ENCODE measurements at regions not wholly inside any gene's neighbourhood (a gene's known extent, or its start where the extent isn't known, plus 50 kb on each side); places are given as distances from the start of the nearest gene placed in this dataset.
A peak's percentile ranks its signal among the peaks of the same experiment; 100 is the strongest.

GRCh38 chr2:120658770-120659158 is 76.9 kb upstream of the GLI2 start:
- TF ChIP-seq CTCF (IDR thresholded peaks at IDR 0.05; ENCODE audit: low read depth, low read length), result no peak
- in situ Hi-C loops (cut with HindIII; ENCODE audit: low sequenced_read_pairs), result no loop called here
- H3K4me3 ChIP-seq (ENCODE audit: low read depth, low read length), result no peak overlapping the region
- no peak for DNase-seq (ENCODE audit: low read depth, low spot score)

GRCh38 chr2:120659275-120659977 is 76.2 kb upstream of the GLI2 start:
- TF ChIP-seq CTCF (IDR thresholded peaks at IDR 0.05; ENCODE audit: low read depth, low read length), result no peak
- in situ Hi-C loops (cut with HindIII; ENCODE audit: low sequenced_read_pairs), result no loop called here
- no peak overlapping the region for H3K4me3 ChIP-seq (ENCODE audit: low read depth, low read length)
- DNase-seq (ENCODE audit: low read depth, low spot score), result peak; percentile 57

- in situ Hi-C loops (cut with HindIII; ENCODE audit: low sequenced_read_pairs), result no loop called here
- DNase-seq (ENCODE audit: low read depth, low spot score), result no peak
- no peak overlapping the region for H3K4me3 ChIP-seq (ENCODE audit: low read depth, low read length)
- no peak for TF ChIP-seq CTCF (IDR thresholded peaks at IDR 0.05; ENCODE audit: low read depth, low read length)
Observed at GRCh38 chr2:120660056-120660694, 75.5 kb upstream of the GLI2 start.

- in situ Hi-C loops (cut with HindIII; ENCODE audit: low sequenced_read_pairs), result no loop called here
Observed at GRCh38 chr2:120660771-120661459, 74.8 kb upstream of the GLI2 start.

GRCh38 chr2:120661551-120661950 is 74.1 kb upstream of the GLI2 start:
- TF ChIP-seq CTCF (IDR thresholded peaks at IDR 0.05; ENCODE audit: low read depth, low read length), result no peak
- DNase-seq (ENCODE audit: low read depth, low spot score), result no peak
- H3K4me3 ChIP-seq (ENCODE audit: low read depth, low read length), result no peak overlapping the region
- in situ Hi-C loops (cut with HindIII; ENCODE audit: low sequenced_read_pairs), result no loop called here

More at GRCh38 chr2:120660771-120661459, 74.8 kb upstream of the GLI2 start:
- H3K4me3 ChIP-seq (ENCODE audit: low read depth, low read length), result no peak overlapping the region
- DNase-seq (ENCODE audit: low read depth, low spot score), result no peak
- no peak for TF ChIP-seq CTCF (IDR thresholded peaks at IDR 0.05; ENCODE audit: low read depth, low read length)

- in situ Hi-C loops (cut with HindIII; ENCODE audit: low sequenced_read_pairs), result no loop called here
Observed at GRCh38 chr2:120662046-120662445, 73.6 kb upstream of the GLI2 start.

More at GRCh38 chr2:120662046-120662445, 73.6 kb upstream of the GLI2 start:
- DNase-seq (ENCODE audit: low read depth, low spot score), result no peak
- TF ChIP-seq CTCF (IDR thresholded peaks at IDR 0.05; ENCODE audit: low read depth, low read length), result no peak
- H3K4me3 ChIP-seq (ENCODE audit: low read depth, low read length), result no peak overlapping the region

All from astrocyte of the spinal cord (primary cell).